DOHH2 (cell line): ENCODE measurements at regions not wholly inside any gene's neighbourhood (a gene's known extent, or its start where the extent isn't known, plus 50 kb on each side); places are given as distances from the start of the nearest gene placed in this dataset.

ENCODE experiments used
- H3F3A ChIP-seq: fragments of 200-600 bp; sonication (generic), shearing (Covaris generic); 2 replicates; pipeline ENCODE4 v1.6.0; 2016; ENCODE audit warnings: antibody characterized with exemption, mild to moderate bottlenecking; ENCODE audit not compliant: control insufficient read depth, insufficient read depth
- H3K27ac ChIP-seq: fragments of 200-600 bp; sonication (generic); 2 replicates; pipeline ENCODE4 v1.5.1; 2014; ENCODE audit warnings: low read depth, mild to moderate bottlenecking, low read length, moderate library complexity
- H3K27me3 ChIP-seq: fragments of 200-600 bp; sonication (generic); 2 replicates; pipeline ENCODE4 v1.6.1; 2014; ENCODE audit warnings: mild to moderate bottlenecking, low read length, mixed read lengths; ENCODE audit not compliant: control insufficient read depth
- H3K36me3 ChIP-seq: fragments of 200-600 bp; sonication (generic); 2 replicates; pipeline ENCODE4 v1.6.1; 2014; ENCODE audit warnings: mild to moderate bottlenecking, low read length, moderate library complexity, mixed read lengths; ENCODE audit not compliant: control insufficient read depth
- H3K4me1 ChIP-seq: fragments of 200-600 bp; sonication (generic); 2 replicates; pipeline ENCODE4 v1.6.1; 2014; ENCODE audit warnings: mild to moderate bottlenecking, low read length, mixed read lengths; ENCODE audit not compliant: control insufficient read depth
- H3K4me2 ChIP-seq: fragments of 200-600 bp; sonication (generic); 2 replicates; pipeline ENCODE4 v1.6.0; 2014; ENCODE audit warnings: mild to moderate bottlenecking, low read length, moderate library complexity
- H3K4me3 ChIP-seq: fragments of 200-600 bp; sonication (generic); 2 replicates; pipeline ENCODE4 v1.5.1; 2014; ENCODE audit warnings: mild to moderate bottlenecking, low read length, mixed read lengths
- H3K79me2 ChIP-seq: fragments of 200-600 bp; sonication (generic); 2 replicates; pipeline ENCODE4 v1.6.1; 2014; ENCODE audit warnings: mild to moderate bottlenecking, low read length, mixed read lengths; ENCODE audit not compliant: control insufficient read depth
- H3K9me2 ChIP-seq: fragments of 200-600 bp; sonication (generic); replicated peaks from 2 replicates; pipeline ENCODE4 v1.6.1; 2014; ENCODE audit warnings: mild to moderate bottlenecking, low read length, mixed read lengths; ENCODE audit not compliant: control insufficient read depth
- H3K9me3 ChIP-seq: fragments of 200-600 bp; sonication (generic); 2 replicates; pipeline ENCODE4 v1.6.1; 2014; ENCODE audit warnings: antibody characterized with exemption, low read length, mixed read lengths; ENCODE audit not compliant: control insufficient read depth, insufficient read depth
- H4K20me1 ChIP-seq: fragments of 200-600 bp; sonication (generic); 2 replicates; pipeline ENCODE4 v1.6.0; 2014; ENCODE audit warnings: low read depth, mild to moderate bottlenecking, antibody characterized with exemption, low read length, moderate library complexity; ENCODE audit not compliant: control insufficient read depth, insufficient read depth
- EZH2phosphoT487 ChIP-seq: fragments of 200-600 bp; sonication (generic); IDR thresholded peaks from 2 replicates; pipeline ENCODE4 v1.6.1; 2017; ENCODE audit warnings: borderline replicate concordance, mild to moderate bottlenecking, antibody characterized with exemption, low read length, moderate library complexity, mixed read lengths
- TF ChIP-seq, protein P1 (sequence below): fragments of 200-600 bp; sonication (generic); IDR thresholded peaks from one replicate; pipeline ENCODE4 v1.5.1; 2014; ENCODE audit warnings: antibody characterized with exemption, mild to moderate bottlenecking, low read depth, low read length; ENCODE audit not compliant: poor library complexity, severe bottlenecking

GRCh38 chr14:97976861-97977260 is 1179.7 kb downstream of the VRK1 start:
- Histone ChIP-seq H3K79me2 (no peaks in the 10 kb centered on the region), H3K9me2 (no peaks in the 10 kb centered on the region), H3F3A (no peaks in the 10 kb centered on the region), H3K27ac (no peak overlapping the region), H3K4me1 (no peaks in the 10 kb centered on the region), H3K27me3 (no peaks in the 10 kb centered on the region), H3K4me2 (no peak overlapping the region), H3K36me3 (no peaks in the 10 kb centered on the region), H3K4me3 (no peak overlapping the region), H3K9me3 (no peaks in the 10 kb centered on the region), H4K20me1 (no peaks in the 10 kb centered on the region)
- TF ChIP-seq EZH2phosphoT487 = no peak
- TF ChIP-seq, protein P1, sequence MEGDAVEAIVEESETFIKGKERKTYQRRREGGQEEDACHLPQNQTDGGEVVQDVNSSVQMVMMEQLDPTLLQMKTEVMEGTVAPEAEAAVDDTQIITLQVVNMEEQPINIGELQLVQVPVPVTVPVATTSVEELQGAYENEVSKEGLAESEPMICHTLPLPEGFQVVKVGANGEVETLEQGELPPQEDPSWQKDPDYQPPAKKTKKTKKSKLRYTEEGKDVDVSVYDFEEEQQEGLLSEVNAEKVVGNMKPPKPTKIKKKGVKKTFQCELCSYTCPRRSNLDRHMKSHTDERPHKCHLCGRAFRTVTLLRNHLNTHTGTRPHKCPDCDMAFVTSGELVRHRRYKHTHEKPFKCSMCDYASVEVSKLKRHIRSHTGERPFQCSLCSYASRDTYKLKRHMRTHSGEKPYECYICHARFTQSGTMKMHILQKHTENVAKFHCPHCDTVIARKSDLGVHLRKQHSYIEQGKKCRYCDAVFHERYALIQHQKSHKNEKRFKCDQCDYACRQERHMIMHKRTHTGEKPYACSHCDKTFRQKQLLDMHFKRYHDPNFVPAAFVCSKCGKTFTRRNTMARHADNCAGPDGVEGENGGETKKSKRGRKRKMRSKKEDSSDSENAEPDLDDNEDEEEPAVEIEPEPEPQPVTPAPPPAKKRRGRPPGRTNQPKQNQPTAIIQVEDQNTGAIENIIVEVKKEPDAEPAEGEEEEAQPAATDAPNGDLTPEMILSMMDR = no peak

- Histone ChIP-seq H3F3A (no peaks in the 10 kb centered on the region), H4K20me1 (no peaks in the 10 kb centered on the region), H3K9me2 (no peaks in the 10 kb centered on the region), H3K4me2 (no peak overlapping the region), H3K36me3 (no peaks in the 10 kb centered on the region), H3K79me2 (no peaks in the 10 kb centered on the region), H3K4me1 (no peaks in the 10 kb centered on the region), H3K27ac (no peak overlapping the region), H3K4me3 (no peak overlapping the region), H3K9me3 (no peaks in the 10 kb centered on the region), H3K27me3 (no peaks in the 10 kb centered on the region)
- TF ChIP-seq, protein P1 = no peak
- TF ChIP-seq EZH2phosphoT487 = no peak
Measured at GRCh38 chr14:97977651-97978261, 1180.6 kb downstream of the VRK1 start.

DNA sequence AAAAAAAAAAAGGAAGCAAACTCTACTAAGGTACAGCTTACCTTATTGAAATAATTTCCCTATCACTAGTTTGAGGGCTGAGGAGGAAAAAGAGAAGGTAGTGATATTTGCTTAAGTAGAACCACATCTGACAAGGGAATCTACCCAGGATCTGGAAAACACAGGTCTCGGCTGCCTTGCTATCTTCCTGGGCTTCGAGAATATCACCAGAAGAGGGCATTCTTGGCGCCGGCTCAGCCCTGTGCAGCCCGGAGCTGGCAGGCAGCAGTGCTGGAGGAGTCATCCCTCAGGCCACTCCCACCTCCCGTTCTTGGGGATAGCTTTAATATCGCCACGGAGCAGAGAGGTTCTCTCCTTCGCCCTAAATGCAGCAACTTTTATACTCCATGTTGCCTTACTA is 1181.2 kb downstream of the VRK1 start:
- Histone ChIP-seq H3K4me3 (no peak overlapping the region), H3K79me2 (no peaks in the 10 kb centered on the region), H3K27me3 (no peaks in the 10 kb centered on the region), H3K4me2 (no peak overlapping the region), H3K9me2 (no peaks in the 10 kb centered on the region), H3K27ac (no peak overlapping the region), H3K36me3 (no peaks in the 10 kb centered on the region), H3K9me3 (no peaks in the 10 kb centered on the region), H3F3A (no peaks in the 10 kb centered on the region), H4K20me1 (no peaks in the 10 kb centered on the region), H3K4me1 (no peaks in the 10 kb centered on the region)
- TF ChIP-seq EZH2phosphoT487 = no peak
- TF ChIP-seq, protein P1 = no peak
